Kidney (tissue), 13 donors: ENCODE measurements at regions not wholly inside any gene's neighbourhood (a gene's known extent, or its start where the extent isn't known, plus 50 kb on each side); places are given as distances from the start of the nearest gene placed in this dataset.

Experiments
- DNase-seq, 5 donors: peaks; one replicate each; pipeline ENCODE4 v3.0.0-alpha.2; 2013 to 2020
- FAIRE-seq: peaks from 2 replicates; lab custom pipeline; 2012; peaks lifted over from hg19 to GRCh38; lab: Jason Lieb, UNC
- H3K27ac ChIP-seq, 2 donors: one replicate each; pipeline ENCODE4 v1.7.0; 2013; ENCODE audit warnings: low read depth in 2 of 2, low read length in 2 of 2, inconsistent platforms in 1 of 2
- H3K27me3 ChIP-seq: one replicate; pipeline ENCODE4 v1.7.1; 2013; ENCODE audit warnings: low read length, inconsistent platforms; ENCODE audit not compliant: control insufficient read depth, insufficient read depth
- H3K36me3 ChIP-seq, 3 donors: one replicate each; pipeline versions ENCODE4 v1.7.0 to v1.7.1; 2013; ENCODE audit warnings: low read length in 3 of 3, control low read depth in 1 of 3, inconsistent platforms in 1 of 3; ENCODE audit not compliant: insufficient read depth in 3 of 3, control insufficient read depth in 2 of 3
- H3K4me1 ChIP-seq, 3 donors: one replicate each; pipeline versions ENCODE4 v1.7.0 to v1.7.1; 2013; ENCODE audit warnings: low read length in 3 of 3, inconsistent platforms in 1 of 3, low read depth in 1 of 3; ENCODE audit not compliant: control insufficient read depth in 2 of 3, insufficient read depth in 2 of 3
- H3K4me3 ChIP-seq, 3 donors: one replicate each; pipeline versions ENCODE4 v1.7.0 to v1.8.1; 2013; ENCODE audit warnings: low read length in 3 of 3, control low read depth in 1 of 3, inconsistent platforms in 1 of 3
- H3K9ac ChIP-seq, 3 donors: one replicate each; pipeline versions ENCODE4 v1.7.0 to v1.7.1; 2013; ENCODE audit warnings: low read length in 3 of 3, control low read depth in 1 of 3, inconsistent platforms in 1 of 3
- H3K9me3 ChIP-seq, 3 donors: one replicate each; pipeline versions ENCODE4 v1.7.0 to v1.7.1; 2013; ENCODE audit warnings: low read length in 3 of 3, control low read depth in 1 of 3, inconsistent platforms in 1 of 3; ENCODE audit not compliant: control insufficient read depth in 2 of 3, insufficient read depth in 1 of 3
- CTCF ChIP-seq: IDR thresholded peaks from 3 replicates; pipeline ENCODE4 v1.5.1; 2012; ENCODE audit warnings: mild to moderate bottlenecking, moderate library complexity, borderline replicate concordance; ENCODE audit not compliant: insufficient read depth; ENCODE audit errors: extremely low read depth
- intact Hi-C: fragments of 100-400 bp; cut with DNase I; formaldehyde crosslinking; loops from one replicate; pipeline ENCODE4 v1.11.1; 2022
- donor health status: control.
- donor health status: control.
- donor health status: control.
- donor health status: control.
- donor health status: control.
- donor health status: DM: yes; HTN: yes; CAD: no.
- donor health status: Normal renal cell carcinoma (clear cell type).

DNA sequence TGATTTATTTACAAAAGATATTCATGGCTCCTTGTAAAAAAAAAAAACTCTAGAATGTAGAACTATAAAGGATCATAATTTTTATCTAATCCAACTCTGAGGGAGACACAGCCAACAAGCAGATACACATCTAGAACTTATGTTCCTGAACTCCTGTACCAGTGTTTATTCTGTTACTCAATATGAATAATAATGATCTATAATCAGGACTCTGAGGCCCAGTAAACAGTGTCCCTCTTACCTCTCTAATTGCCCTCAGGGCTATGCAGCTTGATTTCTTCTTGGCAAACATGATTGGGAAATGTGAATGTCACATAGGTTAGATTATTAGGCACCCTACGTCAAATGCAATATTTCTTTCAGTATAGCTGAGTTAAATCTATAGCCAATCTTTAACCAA is 391.6 kb upstream of the RPS23 start:
- Histone ChIP-seq H3K36me3 (no peaks in the 10 kb centered on the region), H3K9ac (no peak overlapping the region), H3K4me1 (no peaks in the 10 kb centered on the region), H3K27ac (no peak overlapping the region), H3K4me3 (no peak overlapping the region), H3K27me3 (no peaks in the 10 kb centered on the region), H3K9me3 (no peaks in the 10 kb centered on the region)
- DNase-seq: no peak
- intact Hi-C loops: no loop called here
- no peak for TF ChIP-seq CTCF
- FAIRE-seq: no peak

DNA sequence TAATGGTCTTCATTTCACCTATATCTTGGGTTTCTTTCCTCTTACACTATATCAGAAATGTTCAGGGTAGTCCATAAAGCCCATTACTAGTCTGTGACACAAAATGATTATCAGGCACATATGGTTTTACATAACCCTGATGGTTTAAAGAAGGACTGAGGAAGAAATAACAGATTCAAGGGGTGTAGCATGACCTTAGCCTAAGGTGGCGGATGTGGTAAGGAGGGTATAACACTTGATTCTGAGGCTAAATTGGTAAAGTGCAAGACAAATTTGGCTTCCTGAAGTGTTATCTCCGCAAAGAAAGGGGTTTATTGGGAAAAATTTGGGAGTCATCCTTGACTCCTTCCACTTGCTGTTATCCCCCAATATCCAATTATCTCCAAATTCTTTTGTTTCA is 388.2 kb upstream of the RPS23 start:
- FAIRE-seq: no peak
- intact Hi-C loops: no loop called here
- no peaks in the 10 kb centered on the region for H3K36me3 ChIP-seq

GRCh38 chr5:82664732-82665131 is 386.6 kb upstream of the RPS23 start:
- DNase-seq (no peak), FAIRE-seq (no peak)
- intact Hi-C loops: no loop called here

More for the DNA sequence above, 388.2 kb upstream of the RPS23 start:
- no peak overlapping the region for H3K27ac ChIP-seq
- no peak for TF ChIP-seq CTCF
- no peak for DNase-seq
- no peaks in the 10 kb centered on the region for H3K27me3 ChIP-seq
- H3K4me1 ChIP-seq: no peaks in the 10 kb centered on the region
- H3K4me3 ChIP-seq: no peak overlapping the region
- no peaks in the 10 kb centered on the region for H3K9me3 ChIP-seq
- no peak overlapping the region for H3K9ac ChIP-seq

More at GRCh38 chr5:82664732-82665131, 386.6 kb upstream of the RPS23 start:
- H3K27me3 ChIP-seq: no peaks in the 10 kb centered on the region
- H3K36me3 ChIP-seq: no peaks in the 10 kb centered on the region
- no peak overlapping the region for H3K4me3 ChIP-seq
- no peaks in the 10 kb centered on the region for H3K9me3 ChIP-seq
- no peak for TF ChIP-seq CTCF
- H3K9ac ChIP-seq: no peak overlapping the region
- H3K4me1 ChIP-seq: no peaks in the 10 kb centered on the region
- no peak overlapping the region for H3K27ac ChIP-seq
